ENCODE measurements at regions not wholly inside any gene's neighbourhood (a gene's known extent, or its start where the extent isn't known, plus 50 kb on each side); places are given as distances from the start of the nearest gene placed in this dataset.

- TF ChIP-seq ZNF8 (CRISPR knock-in tag; IDR thresholded peaks at IDR 0.05) (no peak), ARNTL (CRISPR knock-in tag; IDR thresholded peaks at IDR 0.05; ENCODE audit: borderline replicate concordance, low read depth) (no peak), ZFP3 (CRISPR knock-in tag; IDR thresholded peaks at IDR 0.05) (no peak), CSDC2 (CRISPR knock-in tag; IDR thresholded peaks at IDR 0.05) (no peak), ZNF70 (CRISPR knock-in tag; IDR thresholded peaks at IDR 0.05) (no peak)
- ATAC-seq, result no peak
Observed at GRCh38 chr17:72446525-72447250, 325.9 kb downstream of the SOX9 start.

- no peak for TF ChIP-seq BACH2 (CRISPR knock-in tag; IDR thresholded peaks at IDR 0.05; ENCODE audit: borderline replicate concordance)
- no peak for TF ChIP-seq ZFP3 (CRISPR knock-in tag; IDR thresholded peaks at IDR 0.05)
- TF ChIP-seq ESRRG (CRISPR knock-in tag; IDR thresholded peaks at IDR 0.05), result no peak
- no peak for TF ChIP-seq OSR1 (CRISPR knock-in tag; IDR thresholded peaks at IDR 0.05)
- TF ChIP-seq TSHZ2 (CRISPR knock-in tag; IDR thresholded peaks at IDR 0.05), result no peak
- no peak for TF ChIP-seq ZNF70 (CRISPR knock-in tag; IDR thresholded peaks at IDR 0.05)
- no peak for TF ChIP-seq TOX (CRISPR knock-in tag; IDR thresholded peaks at IDR 0.05; ENCODE audit: borderline replicate concordance)
- no peak for TF ChIP-seq CSRNP3 (CRISPR knock-in tag; IDR thresholded peaks at IDR 0.05)
- no peak for TF ChIP-seq ZFP30 (CRISPR knock-in tag; IDR thresholded peaks at IDR 0.05)
- no peak for TF ChIP-seq ZNF8 (CRISPR knock-in tag; IDR thresholded peaks at IDR 0.05)
- no peak for TF ChIP-seq ARNTL (CRISPR knock-in tag; IDR thresholded peaks at IDR 0.05; ENCODE audit: borderline replicate concordance, low read depth)
- TF ChIP-seq ZNF565 (CRISPR knock-in tag; conservative IDR thresholded peaks at IDR 0.05; ENCODE audit: low read depth), result no peak
- TF ChIP-seq SNAI2 (CRISPR knock-in tag; IDR thresholded peaks at IDR 0.05), result no peak
Observed at GRCh38 chr17:72447251-72447640, 326.4 kb downstream of the SOX9 start.

GRCh38 chr17:72448019-72448418 lies 327.2 kb downstream of the SOX9 start:
- ATAC-seq, result no peak
- TF ChIP-seq POU6F1 (CRISPR knock-in tag; IDR thresholded peaks at IDR 0.05; ENCODE audit: borderline replicate concordance, low read depth) (no peak), GLIS3 (CRISPR knock-in tag; IDR thresholded peaks at IDR 0.05) (no peak), ZNF8 (CRISPR knock-in tag; IDR thresholded peaks at IDR 0.05) (no peak), CREB5 (CRISPR knock-in tag; IDR thresholded peaks at IDR 0.05; ENCODE audit: low read depth) (no peak), CSDC2 (CRISPR knock-in tag; IDR thresholded peaks at IDR 0.05) (no peak), ISL1 (CRISPR knock-in tag; IDR thresholded peaks at IDR 0.05) (no peak)

More at GRCh38 chr17:72447251-72447640, 326.4 kb downstream of the SOX9 start:
- no peak for ATAC-seq

GRCh38 chr17:72452286-72453173 lies 331.7 kb downstream of the SOX9 start:
- no peak for ATAC-seq
- TF ChIP-seq PPARA (CRISPR knock-in tag; IDR thresholded peaks at IDR 0.05; ENCODE audit: borderline replicate concordance) (no peak), CSRNP3 (CRISPR knock-in tag; IDR thresholded peaks at IDR 0.05) (no peak), RARB (CRISPR knock-in tag; IDR thresholded peaks at IDR 0.05) (no peak), CREB5 (CRISPR knock-in tag; IDR thresholded peaks at IDR 0.05; ENCODE audit: low read depth) (no peak), TSHZ2 (CRISPR knock-in tag; IDR thresholded peaks at IDR 0.05) (no peak), CSDC2 (CRISPR knock-in tag; IDR thresholded peaks at IDR 0.05) (no peak), ZNF565 (CRISPR knock-in tag; conservative IDR thresholded peaks at IDR 0.05; ENCODE audit: low read depth) (no peak), ZC3H10 (CRISPR knock-in tag; IDR thresholded peaks at IDR 0.05) (no peak)
